Activated naive CD8-positive, alpha-beta T cell treated with anti-CD3 and anti-CD28 coated beads, Interleukin-2, amount 50 U/mL, for 24 hours (primary cell): ENCODE measurements at regions not wholly inside any gene's neighbourhood (a gene's known extent, or its start where the extent isn't known, plus 50 kb on each side); places are given as distances from the start of the nearest gene placed in this dataset.
"Not testable (repeated sequence)": the region's sequence is repeated elsewhere in the genome, so short reads cannot be mapped to it uniquely, and the experiment has no call there.

ENCODE experiments used
- ATAC-seq: fragments of 150-1000 bp; cut with Tn5 transposase; one replicate; pipeline ENCODE4 v1.10.0; 2021
- DNase-seq: peaks from one replicate; pipeline ENCODE4 v3.0.0; 2021
- H3K27ac Mint-ChIP-seq: one replicate; pipeline ENCODE4 v1.8.0; 2021; ENCODE audit warnings: mild to moderate bottlenecking, mixed read lengths
- H3K27me3 Mint-ChIP-seq: one replicate; pipeline ENCODE4 v1.8.0; 2021; ENCODE audit warnings: mixed read lengths
- H3K36me3 Mint-ChIP-seq: one replicate; pipeline ENCODE4 v1.8.0; 2021; ENCODE audit warnings: low read depth, mixed read lengths
- H3K4me1 Mint-ChIP-seq: one replicate; pipeline ENCODE4 v1.8.0; 2021; ENCODE audit warnings: mixed read lengths
- H3K4me3 Mint-ChIP-seq: one replicate; pipeline ENCODE4 v1.8.0; 2021; ENCODE audit warnings: mild to moderate bottlenecking, moderate library complexity, mixed read lengths
- H3K9me3 Mint-ChIP-seq: one replicate; pipeline ENCODE4 v1.8.0; 2021; ENCODE audit warnings: mixed read lengths

DNA sequence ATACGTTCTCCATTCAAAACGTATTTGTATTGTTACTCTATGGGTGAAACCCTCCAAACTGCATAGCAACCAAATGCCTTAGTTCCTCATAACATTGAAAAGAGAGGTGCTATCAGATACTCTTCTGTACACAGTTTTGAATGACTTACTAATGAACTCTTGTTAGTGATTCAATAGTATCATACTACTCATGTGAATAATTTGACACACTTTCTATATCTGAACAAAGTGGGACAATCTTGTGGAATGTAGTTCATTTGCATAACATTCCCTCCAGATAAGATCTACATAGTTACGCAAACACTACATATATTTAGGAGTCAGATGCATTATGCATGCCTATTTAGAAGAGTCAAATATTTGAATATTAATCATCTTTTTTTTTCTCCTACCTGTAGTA lies 232.0 kb upstream of the NRXN1 start:
- Mint-ChIP-seq H3K36me3 (no peaks in the 10 kb centered on the region), H3K27me3 (no peaks in the 10 kb centered on the region), H3K4me3 (no peak overlapping the region), H3K4me1 (no peaks in the 10 kb centered on the region), H3K27ac (no peak overlapping the region), H3K9me3 (peaks cover 21% of the 10 kb centered on the region)
- DNase-seq (no peak), ATAC-seq (no peak)

DNA sequence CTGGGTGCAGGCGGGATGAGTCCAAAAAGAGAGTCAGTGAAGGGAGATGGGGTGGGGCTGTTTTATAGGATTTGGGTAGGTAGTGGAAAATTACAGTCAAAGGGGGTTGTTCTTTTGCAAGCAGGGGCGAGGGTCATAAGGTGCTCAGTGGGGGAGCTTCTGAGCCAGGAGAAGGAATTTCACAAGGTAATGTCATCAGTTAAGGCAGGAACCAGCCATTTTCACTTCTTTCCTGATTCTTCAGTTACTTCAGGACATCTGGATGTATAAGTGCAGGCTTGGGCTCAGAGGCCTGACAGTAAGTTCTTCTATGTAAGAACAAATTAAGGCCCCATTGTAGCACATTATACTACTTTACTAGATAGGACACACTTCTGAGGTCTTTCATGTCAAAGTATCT lies 231.2 kb upstream of the NRXN1 start:
- ATAC-seq, H3K27ac Mint-ChIP-seq, H3K4me1 Mint-ChIP-seq, H3K4me3 Mint-ChIP-seq, H3K27me3 Mint-ChIP-seq, H3K36me3 Mint-ChIP-seq, DNase-seq: not testable (repeated sequence)
- peaks cover 21% of the 10 kb centered on the region for H3K9me3 Mint-ChIP-seq

DNA sequence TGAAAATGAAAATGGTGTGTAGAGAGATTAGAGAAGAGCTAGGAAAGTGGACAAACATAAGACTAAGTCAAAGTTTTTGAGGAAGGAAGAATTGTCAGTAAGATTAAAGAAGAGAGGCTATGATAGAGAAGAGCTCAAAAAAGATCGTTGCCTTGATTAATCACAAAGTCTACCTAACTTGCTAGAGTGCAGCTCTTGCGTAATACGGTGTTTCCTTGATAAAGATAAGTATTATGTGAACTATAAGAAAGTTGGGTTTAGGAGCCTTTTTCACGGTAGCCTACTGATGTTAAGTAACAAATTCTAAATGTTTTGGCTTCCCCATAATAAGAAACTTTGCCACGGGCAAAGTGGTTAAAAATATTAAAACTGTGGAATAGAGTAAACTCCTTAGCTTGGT lies 226.4 kb upstream of the NRXN1 start:
- Mint-ChIP-seq H3K36me3 (no peaks in the 10 kb centered on the region), H3K4me3 (no peak overlapping the region), H3K27me3 (no peaks in the 10 kb centered on the region), H3K27ac (no peak overlapping the region), H3K4me1 (no peaks in the 10 kb centered on the region), H3K9me3 (peaks cover 30% of the 10 kb centered on the region)
- ATAC-seq, result no peak
- no peak for DNase-seq

DNA sequence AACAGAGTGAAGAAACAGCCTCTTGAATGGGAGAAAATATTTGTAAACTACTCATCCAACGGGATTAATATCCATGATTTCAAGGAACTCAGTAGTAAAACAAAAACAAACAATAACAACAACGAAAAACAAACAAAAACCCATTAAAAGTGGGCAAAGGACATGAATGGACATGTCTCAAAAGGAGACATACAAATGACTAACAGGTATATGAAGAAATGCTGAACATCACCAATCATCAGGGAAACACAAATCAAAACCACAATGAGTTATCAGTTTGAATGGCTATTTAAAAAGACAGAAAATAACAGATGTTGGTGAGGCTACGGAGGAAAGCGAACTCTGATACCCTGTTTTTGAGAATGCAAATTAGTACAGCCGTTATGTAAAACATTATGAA lies 224.8 kb upstream of the NRXN1 start:
- peaks cover 30% of the 10 kb centered on the region for H3K9me3 Mint-ChIP-seq
- DNase-seq, result no peak
- H3K27me3 Mint-ChIP-seq, result no peaks in the 10 kb centered on the region
- no peak overlapping the region for H3K27ac Mint-ChIP-seq
- H3K4me3 Mint-ChIP-seq, result no peak overlapping the region
- no peak for ATAC-seq
- no peaks in the 10 kb centered on the region for H3K36me3 Mint-ChIP-seq
- no peaks in the 10 kb centered on the region for H3K4me1 Mint-ChIP-seq

DNA sequence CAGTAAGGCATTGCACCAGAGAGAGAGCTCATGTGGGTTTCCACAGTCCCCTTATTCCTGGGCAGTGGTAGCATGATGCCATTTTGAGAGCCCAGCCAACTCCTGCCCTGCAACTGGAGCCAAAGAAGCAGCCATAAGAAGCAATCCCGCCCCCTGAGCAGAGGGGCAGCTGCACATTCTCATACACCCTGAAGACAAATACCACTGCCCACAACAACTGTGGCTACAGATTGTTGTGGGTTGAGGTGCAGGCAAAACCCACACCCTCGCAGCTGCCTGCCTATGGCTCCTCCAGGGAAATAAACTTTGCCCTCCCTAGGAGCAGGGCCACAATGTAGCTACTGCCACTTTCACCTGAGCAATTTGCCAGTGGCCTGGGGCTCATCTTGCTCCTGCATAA lies 219.4 kb upstream of the NRXN1 start:
- H3K36me3 Mint-ChIP-seq, result no peaks in the 10 kb centered on the region
- DNase-seq (no peak), ATAC-seq (no peak)
- no peak overlapping the region for H3K27ac Mint-ChIP-seq
- H3K27me3 Mint-ChIP-seq, result no peaks in the 10 kb centered on the region
- H3K4me3 Mint-ChIP-seq, result no peak overlapping the region
- H3K9me3 Mint-ChIP-seq, result peaks cover 15% of the 10 kb centered on the region
- H3K4me1 Mint-ChIP-seq, result no peaks in the 10 kb centered on the region

DNA sequence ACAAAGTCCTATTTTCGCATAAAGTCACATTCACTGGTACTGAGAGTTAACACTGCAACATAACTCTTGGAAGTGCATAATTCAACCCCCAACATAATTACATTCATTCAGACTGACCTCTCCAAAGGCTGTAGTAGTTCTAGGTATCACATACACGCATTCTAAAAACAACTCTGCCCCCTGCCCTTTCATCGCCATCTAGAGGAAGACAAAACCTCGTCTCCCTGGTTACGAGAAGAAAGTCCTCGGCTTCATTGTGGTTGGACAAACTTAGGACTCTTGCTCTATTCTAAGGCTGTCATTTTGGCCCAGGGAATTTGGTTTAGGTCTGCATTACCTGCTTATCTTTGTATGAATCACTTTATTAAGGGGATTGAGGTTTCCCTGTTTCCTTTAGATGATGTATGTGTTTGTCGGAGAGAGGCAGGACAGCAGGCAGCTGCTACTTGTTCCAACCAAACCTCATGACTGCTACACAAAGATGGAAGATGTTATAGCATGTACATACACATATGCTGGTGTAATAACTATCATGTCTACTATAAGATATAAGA lies 215.4 kb upstream of the NRXN1 start:
- Mint-ChIP-seq H3K36me3 (no peaks in the 10 kb centered on the region), H3K27ac (no peak overlapping the region), H3K4me1 (no peaks in the 10 kb centered on the region), H3K4me3 (no peak overlapping the region), H3K9me3 (peaks cover 7% of the 10 kb centered on the region), H3K27me3 (no peaks in the 10 kb centered on the region)
- no peak for ATAC-seq
- no peak for DNase-seq

DNA sequence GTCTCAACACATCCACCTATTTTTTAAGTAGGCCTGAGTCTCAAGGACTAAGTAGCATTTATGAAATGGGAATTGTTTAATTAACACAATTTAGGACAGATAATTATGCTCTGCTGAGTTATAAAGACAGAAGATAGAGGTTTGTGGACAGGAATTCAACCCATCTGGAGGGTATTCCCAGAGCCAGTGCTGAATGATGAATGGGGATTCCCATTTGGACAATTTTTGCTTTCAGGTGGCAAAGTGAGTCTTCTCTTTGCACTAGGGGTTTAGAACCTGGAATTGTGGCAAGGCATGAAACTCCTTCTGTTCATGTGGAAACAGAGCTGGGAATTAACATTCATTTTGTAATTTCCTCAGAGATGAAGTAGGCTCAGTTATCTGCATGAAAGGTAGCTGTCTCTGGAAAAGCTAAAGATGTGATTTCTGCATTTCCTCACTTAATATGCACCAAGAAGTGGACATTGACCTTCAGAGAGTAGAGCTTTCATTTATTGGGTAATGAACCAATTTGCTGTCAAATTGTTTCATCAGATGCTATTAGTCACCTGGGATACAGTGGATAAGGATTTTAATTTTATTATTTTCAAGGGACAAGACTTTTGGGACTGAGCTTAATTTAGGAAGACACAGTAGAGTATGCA lies 212.1 kb upstream of the NRXN1 start:
- no peaks in the 10 kb centered on the region for H3K27me3 Mint-ChIP-seq
- H3K9me3 Mint-ChIP-seq, result peaks cover 7% of the 10 kb centered on the region
- H3K4me3 Mint-ChIP-seq, result no peak overlapping the region
- H3K36me3 Mint-ChIP-seq, result no peaks in the 10 kb centered on the region
- no peaks in the 10 kb centered on the region for H3K4me1 Mint-ChIP-seq
- no peak overlapping the region for H3K27ac Mint-ChIP-seq
- DNase-seq (no peak), ATAC-seq (no peak)

DNA sequence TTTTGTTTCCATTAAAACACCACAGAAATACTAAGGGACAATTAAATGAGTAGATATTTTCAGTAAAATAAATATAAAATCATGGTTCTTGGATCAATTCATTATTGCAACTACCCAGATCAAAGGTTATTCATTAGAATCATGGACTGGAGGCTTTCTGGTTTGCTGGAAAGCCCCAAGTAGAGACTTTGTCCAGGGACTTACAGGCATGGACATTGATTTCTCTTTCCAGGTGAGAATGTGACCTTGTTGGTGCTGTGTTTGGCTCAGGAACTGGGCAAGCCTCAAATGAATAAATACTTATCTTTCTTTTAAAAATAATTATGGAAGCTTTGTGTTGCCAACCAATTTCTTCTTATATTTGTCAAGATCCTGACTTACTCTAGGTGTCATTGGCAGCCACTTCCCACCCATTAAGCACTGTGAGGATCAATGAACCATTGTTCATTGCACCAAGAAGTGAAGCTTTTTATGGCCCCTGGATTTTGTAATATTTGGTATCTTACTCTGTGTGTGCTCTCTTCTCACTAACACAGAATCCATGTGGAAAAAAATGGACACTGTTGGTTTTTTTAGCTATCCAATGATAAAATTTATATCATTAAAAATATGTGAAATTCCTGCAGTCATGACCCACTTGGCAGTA lies 205.8 kb upstream of the NRXN1 start:
- Mint-ChIP-seq H3K4me3 (no peak overlapping the region), H3K27me3 (no peaks in the 10 kb centered on the region), H3K4me1 (no peaks in the 10 kb centered on the region), H3K36me3 (no peaks in the 10 kb centered on the region), H3K27ac (no peak overlapping the region), H3K9me3 (peaks cover 24% of the 10 kb centered on the region)
- DNase-seq, result no peak
- no peak for ATAC-seq

DNA sequence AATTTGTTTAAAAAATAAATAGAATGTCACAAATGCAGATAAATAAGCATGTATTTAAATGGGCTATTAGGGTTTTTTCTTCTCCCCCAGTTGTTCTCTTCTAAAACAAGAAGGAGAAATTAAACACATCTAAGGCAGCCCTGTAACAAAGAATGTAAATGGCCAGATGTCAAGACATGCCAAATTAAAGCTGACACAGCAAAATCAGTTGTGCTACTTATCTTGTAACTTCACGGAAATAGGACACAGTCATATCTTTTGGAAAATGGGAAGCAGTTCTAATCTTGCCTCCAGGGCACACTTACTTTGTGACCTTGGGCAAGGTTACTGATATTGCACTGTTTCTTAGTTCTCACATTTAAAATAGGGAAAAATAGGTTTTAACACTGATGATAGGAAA lies 200.1 kb upstream of the NRXN1 start:
- no peaks in the 10 kb centered on the region for H3K36me3 Mint-ChIP-seq
- no peaks in the 10 kb centered on the region for H3K27me3 Mint-ChIP-seq
- no peaks in the 10 kb centered on the region for H3K4me1 Mint-ChIP-seq
- H3K9me3 Mint-ChIP-seq, result peaks cover 33% of the 10 kb centered on the region
- ATAC-seq (no peak), DNase-seq (no peak)
- no peak overlapping the region for H3K27ac Mint-ChIP-seq
- no peak overlapping the region for H3K4me3 Mint-ChIP-seq

DNA sequence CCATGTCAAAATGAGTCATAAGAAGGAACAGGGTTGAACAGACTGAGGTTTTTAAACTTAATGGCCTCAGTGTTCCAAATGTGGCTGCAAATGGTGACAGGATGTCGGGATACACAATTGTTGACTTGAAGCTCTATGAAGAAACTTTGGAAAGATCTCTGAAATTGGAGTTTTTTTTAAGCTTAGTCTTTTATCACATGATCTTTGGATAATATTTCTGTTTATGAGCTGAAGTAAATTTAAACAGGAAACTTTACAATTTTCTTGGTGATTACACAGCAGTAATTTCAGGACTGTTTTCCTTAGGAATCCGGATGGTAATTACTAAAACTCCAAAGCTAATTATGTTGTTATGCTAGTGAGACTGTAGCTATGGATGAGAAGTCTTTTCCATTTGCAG lies 199.1 kb upstream of the NRXN1 start:
- no peak for DNase-seq
- Mint-ChIP-seq H3K27ac (no peak overlapping the region), H3K4me3 (no peak overlapping the region), H3K36me3 (no peaks in the 10 kb centered on the region), H3K27me3 (no peaks in the 10 kb centered on the region), H3K4me1 (no peaks in the 10 kb centered on the region), H3K9me3 (peaks cover 28% of the 10 kb centered on the region)
- no peak for ATAC-seq

DNA sequence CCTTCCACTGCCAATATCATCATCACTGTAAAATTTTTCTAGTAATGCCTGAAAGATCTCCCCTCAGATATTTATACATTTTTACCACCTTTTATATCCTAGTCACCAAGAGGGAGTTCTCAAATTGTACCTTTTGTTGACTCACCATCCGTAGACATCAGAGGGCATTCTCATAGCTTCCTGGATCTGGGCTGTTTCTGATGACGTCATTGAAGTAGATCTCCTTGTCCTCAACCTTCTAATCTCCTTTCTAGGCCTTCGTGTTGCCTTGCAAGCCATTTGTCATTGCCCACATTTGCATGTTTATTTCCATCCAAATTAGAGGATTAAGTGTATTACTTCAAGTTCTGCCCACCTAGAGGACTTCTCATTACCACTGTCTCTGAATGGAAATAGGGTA lies 193.4 kb upstream of the NRXN1 start:
- H3K27ac Mint-ChIP-seq, result no peak overlapping the region
- H3K4me1 Mint-ChIP-seq, result no peaks in the 10 kb centered on the region
- no peak overlapping the region for H3K4me3 Mint-ChIP-seq
- ATAC-seq, result no peak
- no peaks in the 10 kb centered on the region for H3K27me3 Mint-ChIP-seq
- no peak for DNase-seq
- H3K9me3 Mint-ChIP-seq, result peaks cover 8% of the 10 kb centered on the region
- H3K36me3 Mint-ChIP-seq, result no peaks in the 10 kb centered on the region

DNA sequence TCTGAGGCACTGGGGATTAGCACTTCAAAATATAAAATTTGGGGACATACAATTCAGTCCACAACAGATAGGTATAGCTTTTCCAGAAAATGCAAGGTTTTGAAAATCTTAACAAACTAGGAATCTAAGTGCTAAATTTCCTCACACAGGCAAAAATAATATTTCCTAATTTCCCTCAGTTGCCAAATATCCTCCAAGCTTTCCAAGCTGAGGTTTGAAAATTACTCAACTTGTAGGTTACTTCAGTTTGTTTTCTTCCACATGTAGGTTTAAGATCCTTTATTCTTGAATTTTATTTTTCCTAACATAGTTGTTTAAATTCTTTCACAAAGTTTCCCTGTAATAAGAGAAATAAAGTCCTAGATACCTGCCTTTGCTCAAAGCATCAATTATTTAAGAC lies 192.9 kb upstream of the NRXN1 start:
- DNase-seq, result no peak
- peaks cover 8% of the 10 kb centered on the region for H3K9me3 Mint-ChIP-seq
- H3K27ac Mint-ChIP-seq, result no peak overlapping the region
- H3K4me3 Mint-ChIP-seq, result no peak overlapping the region
- no peak for ATAC-seq
- no peaks in the 10 kb centered on the region for H3K4me1 Mint-ChIP-seq
- no peaks in the 10 kb centered on the region for H3K27me3 Mint-ChIP-seq
- no peaks in the 10 kb centered on the region for H3K36me3 Mint-ChIP-seq

DNA sequence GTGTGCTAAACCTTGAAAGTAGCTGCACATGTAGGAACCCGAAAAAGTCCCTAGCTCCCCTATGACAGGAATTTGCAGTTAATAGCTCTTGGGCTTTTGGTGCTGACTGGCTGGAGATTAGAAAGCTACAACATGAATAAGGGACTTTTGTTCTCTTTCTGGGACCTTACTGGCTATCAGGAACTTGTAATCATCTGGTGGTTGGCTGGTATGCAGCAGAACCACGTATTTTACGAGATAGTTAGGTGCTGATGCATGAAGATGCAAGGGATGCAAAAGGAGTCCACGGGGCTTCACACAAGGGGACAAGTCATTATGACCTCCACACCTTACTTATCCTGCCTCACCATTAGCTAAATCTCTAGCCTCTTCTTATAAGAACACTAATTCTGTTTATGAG lies 190.2 kb upstream of the NRXN1 start:
- ATAC-seq (no peak), DNase-seq (no peak)
- H3K9me3 Mint-ChIP-seq, result peaks cover 9% of the 10 kb centered on the region
- H3K4me1 Mint-ChIP-seq, result no peaks in the 10 kb centered on the region
- H3K27me3 Mint-ChIP-seq, result no peaks in the 10 kb centered on the region
- H3K27ac Mint-ChIP-seq, result no peak overlapping the region
- no peaks in the 10 kb centered on the region for H3K36me3 Mint-ChIP-seq
- no peak overlapping the region for H3K4me3 Mint-ChIP-seq

DNA sequence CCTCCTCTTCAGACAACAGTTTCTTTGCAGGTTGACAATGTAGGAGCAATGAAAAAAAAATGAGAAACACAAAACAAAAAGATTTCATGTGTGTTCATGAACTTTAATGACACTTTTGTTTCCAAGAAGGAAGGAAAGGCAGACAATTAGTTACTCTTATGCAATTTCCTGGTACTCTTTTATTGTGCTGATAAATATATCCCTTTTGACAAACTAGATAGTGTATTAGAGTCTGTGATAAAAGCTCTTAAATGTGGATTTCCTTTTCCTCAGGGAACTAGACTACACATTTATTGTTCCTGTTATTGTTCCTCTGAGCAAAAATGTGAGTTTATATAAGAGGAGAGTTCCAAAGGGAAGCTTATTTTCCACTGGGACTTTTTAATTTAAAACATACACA lies 188.7 kb upstream of the NRXN1 start:
- Mint-ChIP-seq H3K27me3 (no peaks in the 10 kb centered on the region), H3K36me3 (no peaks in the 10 kb centered on the region), H3K9me3 (peaks cover 9% of the 10 kb centered on the region), H3K27ac (no peak overlapping the region), H3K4me1 (no peaks in the 10 kb centered on the region), H3K4me3 (no peak overlapping the region)
- ATAC-seq, result no peak
- DNase-seq, result no peak

DNA sequence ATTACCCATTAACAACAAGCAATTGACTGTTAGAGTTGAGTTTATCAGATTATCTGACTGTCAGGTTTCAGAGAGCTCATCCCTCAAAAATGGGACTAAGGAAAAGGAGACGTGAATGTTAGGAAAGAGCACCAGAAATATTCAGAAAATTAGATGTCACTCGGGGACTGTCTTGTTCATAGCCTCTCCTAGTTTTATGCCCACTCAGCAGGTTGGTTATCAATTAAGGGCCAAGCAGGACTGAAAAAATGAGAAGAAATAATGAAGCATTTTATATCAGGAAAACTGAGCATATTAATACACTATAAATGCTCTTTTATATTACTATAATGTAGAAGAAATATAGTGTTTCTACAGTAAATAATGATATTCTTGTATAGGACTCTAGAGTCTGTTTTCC lies 188.1 kb upstream of the NRXN1 start:
- DNase-seq (no peak), ATAC-seq (no peak)
- H3K36me3 Mint-ChIP-seq, result no peaks in the 10 kb centered on the region
- peaks cover 9% of the 10 kb centered on the region for H3K9me3 Mint-ChIP-seq
- H3K4me1 Mint-ChIP-seq, result no peaks in the 10 kb centered on the region
- no peak overlapping the region for H3K27ac Mint-ChIP-seq
- no peak overlapping the region for H3K4me3 Mint-ChIP-seq
- no peaks in the 10 kb centered on the region for H3K27me3 Mint-ChIP-seq
